AG08395 (cell line): ENCODE measurements at regions not wholly inside any gene's neighbourhood (a gene's known extent, or its start where the extent isn't known, plus 50 kb on each side); places are given as distances from the start of the nearest gene placed in this dataset.
"Not testable (repeated sequence)": the region's sequence is repeated elsewhere in the genome, so short reads cannot be mapped to it uniquely, and the experiment has no call there.

ENCODE experiments used
- DNase-seq: peaks from one replicate; pipeline ENCODE4 v3.0.0; 2012; ENCODE audit warnings: mixed read lengths, low spot score

- no peak for DNase-seq
These were observed 379.7 kb downstream of the MAT2B start for GRCh38 chr5:163885117-163885516.

DNA sequence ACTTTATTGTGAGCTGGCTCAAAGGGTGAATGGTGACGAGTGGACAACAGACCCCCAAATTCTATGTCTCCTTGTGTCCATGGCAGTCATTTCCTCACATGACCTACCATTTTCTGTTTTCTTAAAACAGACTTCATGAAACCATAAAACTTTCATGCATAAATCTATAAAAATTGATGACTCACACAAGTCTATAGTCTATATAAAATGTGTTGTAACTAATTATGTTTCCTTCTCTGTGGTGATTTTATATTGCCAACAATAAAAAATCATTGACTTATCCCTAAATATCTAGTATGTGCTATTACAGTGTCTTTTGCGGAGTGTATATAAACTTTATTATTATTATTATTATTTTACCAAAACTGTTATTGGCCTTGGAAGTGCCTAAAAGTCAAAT lies 382.4 kb downstream of the MAT2B start:
- no peak for DNase-seq

- DNase-seq: no peak
These were observed 382.9 kb downstream of the MAT2B start for GRCh38 chr5:163888366-163888765.

GRCh38 chr5:163889369-163889768 lies 383.9 kb downstream of the MAT2B start:
- no peak for DNase-seq

DNA sequence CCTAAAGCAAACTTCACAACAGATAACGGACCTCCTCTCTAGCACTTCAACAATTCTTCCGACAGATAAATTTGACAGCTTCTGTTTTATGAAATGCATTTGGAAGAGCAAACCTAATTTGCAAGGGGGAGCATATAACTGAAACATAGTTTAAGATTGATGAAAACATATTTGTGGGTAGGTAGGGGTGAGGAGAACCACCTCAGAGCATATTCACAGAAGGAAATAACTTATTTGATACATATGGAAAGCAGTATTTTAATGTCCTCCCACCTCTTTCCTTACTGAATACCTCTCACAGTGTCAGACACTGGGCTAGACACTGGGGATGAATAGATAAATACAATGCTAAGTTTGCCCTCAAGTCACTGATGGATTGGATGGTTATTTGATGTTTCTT lies 384.8 kb downstream of the MAT2B start:
- no peak for DNase-seq

GRCh38 chr5:163893281-163893680 lies 387.9 kb downstream of the MAT2B start:
- no peak for DNase-seq

- no peak for DNase-seq
These were observed 389.2 kb downstream of the MAT2B start for GRCh38 chr5:163894645-163895044.

DNA sequence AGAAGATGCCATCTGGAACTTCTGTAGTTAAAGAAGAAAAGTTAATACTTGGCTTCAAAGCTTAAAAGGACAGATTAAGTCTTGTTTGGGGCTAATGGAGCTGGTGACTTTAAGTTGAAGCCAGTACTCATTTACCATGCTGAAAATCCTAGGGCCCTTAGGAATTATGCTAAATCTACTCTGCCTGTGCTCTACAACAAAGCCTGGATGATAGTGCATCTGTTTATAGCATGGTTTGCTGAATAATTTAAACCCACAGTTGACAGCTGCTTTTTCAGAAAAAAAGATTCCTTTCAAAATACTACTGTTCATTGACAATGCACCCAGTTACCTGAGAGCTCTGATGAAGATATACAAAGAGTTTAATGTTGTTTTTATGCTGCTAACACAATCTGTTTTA lies 393.5 kb downstream of the MAT2B start:
- DNase-seq: no peak

DNA sequence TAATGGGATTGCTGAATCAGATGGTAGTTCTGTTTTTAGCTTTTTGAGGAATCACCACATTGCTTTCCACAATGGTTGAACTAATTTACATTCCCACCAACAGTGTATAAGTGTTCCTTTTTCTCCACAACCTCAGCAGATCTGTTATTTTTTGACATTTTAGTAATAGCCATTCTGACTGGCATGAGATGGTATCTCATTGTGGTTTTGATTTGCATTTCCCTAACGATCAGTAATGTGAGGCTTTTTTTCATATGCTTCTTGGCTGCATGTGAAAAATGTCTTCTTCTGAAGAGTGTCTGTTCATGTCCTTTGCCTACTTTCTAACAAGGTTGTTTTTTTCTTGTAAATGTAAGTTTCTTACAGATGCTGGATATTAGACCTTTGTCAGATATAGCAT lies 402.4 kb downstream of the MAT2B start:
- DNase-seq: not testable (repeated sequence)

DNA sequence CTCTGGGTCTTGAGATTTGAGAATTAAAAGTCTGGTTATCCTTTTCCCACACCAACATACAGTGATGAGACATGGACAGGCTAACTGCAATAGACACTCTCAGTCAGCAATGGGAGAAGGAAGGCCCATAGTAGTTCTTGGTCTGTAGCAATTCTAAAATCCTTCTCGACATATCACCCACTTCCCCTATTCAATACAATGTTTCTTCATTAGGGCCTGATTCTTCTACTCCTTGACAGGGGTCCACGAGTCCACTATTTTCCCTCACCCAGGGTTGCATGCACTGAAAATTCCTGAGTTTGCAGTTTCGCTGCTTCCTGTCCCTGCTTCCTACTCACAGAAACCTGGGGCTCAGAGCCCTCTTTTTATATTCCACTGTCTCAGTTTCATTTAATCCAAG lies 402.8 kb downstream of the MAT2B start:
- DNase-seq: no peak

GRCh38 chr5:163910226-163910625 lies 404.8 kb downstream of the MAT2B start:
- DNase-seq: no peak

DNA sequence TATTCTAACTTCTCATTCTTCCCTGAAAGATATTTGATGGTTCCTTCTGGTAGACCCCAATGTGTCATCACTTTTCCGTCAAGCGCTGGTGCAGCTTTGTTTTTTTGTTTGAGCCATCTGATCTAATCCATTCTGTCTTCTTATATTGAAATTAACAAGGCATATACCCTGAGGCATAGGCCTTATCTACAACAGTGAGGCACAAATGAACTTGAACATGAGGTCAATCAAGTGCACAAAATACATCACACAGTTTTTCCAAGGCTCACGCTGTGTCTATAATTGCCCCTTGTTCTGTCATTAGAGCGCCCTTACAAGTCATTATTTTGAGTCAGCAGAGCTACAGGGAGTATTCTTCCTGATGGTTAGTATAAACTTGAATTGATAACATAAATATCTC lies 406.6 kb downstream of the MAT2B start:
- no peak for DNase-seq

- DNase-seq: no peak
These were observed 408.1 kb downstream of the MAT2B start for GRCh38 chr5:163913548-163913947.

GRCh38 chr5:163914910-163915309 lies 409.5 kb downstream of the MAT2B start:
- no peak for DNase-seq

DNA sequence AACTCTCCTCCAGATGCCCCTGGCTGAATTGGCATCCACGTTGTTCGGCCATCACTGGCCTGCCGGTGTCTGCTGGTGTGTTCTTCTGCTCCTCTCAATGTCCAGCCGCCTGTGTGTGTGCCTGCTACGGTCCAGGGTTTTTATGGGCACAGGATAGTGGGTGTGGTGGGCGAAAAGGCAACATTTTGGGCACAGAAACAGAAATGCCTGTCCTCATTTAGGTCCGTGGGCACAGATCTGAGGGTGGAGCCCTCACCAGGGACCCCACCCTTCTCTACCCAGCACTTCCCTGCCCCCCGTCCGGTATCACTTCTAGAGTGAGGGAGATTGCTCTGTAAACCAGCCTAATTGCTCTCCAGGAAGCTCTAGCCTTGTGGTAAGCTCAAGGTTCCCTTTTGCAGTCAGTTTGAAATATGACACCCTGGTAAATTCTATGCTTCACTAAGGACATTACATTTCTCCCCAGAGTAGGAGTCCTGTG lies 410.1 kb downstream of the MAT2B start:
- DNase-seq: peak; percentile 1

GRCh38 chr5:163916376-163916775 lies 411.0 kb downstream of the MAT2B start:
- no peak for DNase-seq

- no peak for DNase-seq
These were observed 411.4 kb downstream of the MAT2B start for GRCh38 chr5:163916861-163917260.

- DNase-seq: no peak
These were observed 412.3 kb downstream of the MAT2B start for GRCh38 chr5:163917747-163918146.

GRCh38 chr5:163934990-163935389 lies 429.6 kb downstream of the MAT2B start:
- not testable (repeated sequence) for DNase-seq

- DNase-seq: no peak
These were observed 433.2 kb downstream of the MAT2B start for GRCh38 chr5:163938595-163938994.

- no peak for DNase-seq
These were observed 435.7 kb downstream of the MAT2B start for GRCh38 chr5:163941079-163941478.

- DNase-seq: no peak
These were observed 438.1 kb downstream of the MAT2B start for GRCh38 chr5:163943546-163943945.

DNA sequence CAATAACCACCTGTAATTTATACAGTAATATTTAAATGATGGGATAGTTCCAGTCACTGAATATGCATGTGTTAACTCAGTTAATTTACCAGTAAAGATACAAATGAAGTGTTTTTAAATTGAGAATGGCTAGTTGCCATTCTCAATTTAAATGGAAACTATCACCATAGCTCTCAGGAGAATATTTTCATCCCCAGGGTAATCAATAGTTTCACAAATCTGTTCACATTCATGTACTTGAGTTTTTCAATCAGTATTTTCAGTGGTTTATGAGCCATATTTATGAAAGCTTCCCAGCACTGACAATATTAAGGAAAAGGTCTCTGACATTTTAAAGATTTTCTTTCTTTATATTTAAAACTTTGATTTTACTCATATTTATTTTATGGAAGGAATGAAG lies 439.3 kb downstream of the MAT2B start:
- no peak for DNase-seq

DNA sequence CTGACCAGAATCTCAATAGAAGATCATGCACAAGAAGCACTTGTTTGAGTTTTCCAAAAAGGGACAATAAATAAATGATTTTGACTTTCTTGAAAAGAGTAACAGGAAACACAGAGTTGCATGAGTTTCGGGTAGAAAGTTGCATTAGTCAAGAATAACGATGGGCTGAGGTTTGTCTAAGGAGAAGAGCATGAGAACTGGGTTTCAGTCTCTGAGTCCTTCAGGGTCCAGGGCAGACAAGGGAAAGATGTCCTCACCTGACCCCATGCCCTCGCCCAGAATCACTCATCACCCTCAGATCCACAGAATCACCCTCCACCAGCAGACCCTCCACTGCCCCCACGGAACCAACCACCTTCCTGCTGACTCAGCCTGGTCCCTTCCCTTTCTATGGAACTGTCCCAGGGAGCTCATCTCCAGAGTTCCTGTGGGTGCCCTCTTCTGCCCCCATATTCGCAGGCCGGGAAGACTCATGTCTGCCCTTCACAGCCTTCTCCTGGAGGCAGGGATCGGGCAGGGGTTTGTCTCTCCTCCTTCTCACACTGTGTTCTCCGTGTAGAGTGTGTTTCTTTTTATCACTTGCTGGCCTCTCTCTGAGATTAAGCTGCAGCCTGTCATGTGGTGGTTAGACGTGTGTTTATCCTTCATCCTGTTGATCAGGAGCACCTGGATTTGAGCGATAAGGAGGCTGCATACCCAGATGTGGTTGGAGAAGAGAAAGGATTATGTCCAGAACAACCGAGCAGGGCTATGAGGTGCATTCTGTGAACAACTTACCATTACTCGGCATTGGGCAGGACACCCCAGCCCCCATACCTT lies 442.6 kb downstream of the MAT2B start:
- no peak for DNase-seq
